ENCODE measurements at regions not wholly inside any gene's neighbourhood (a gene's known extent, or its start where the extent isn't known, plus 50 kb on each side); places are given as distances from the start of the nearest gene placed in this dataset.

DNA sequence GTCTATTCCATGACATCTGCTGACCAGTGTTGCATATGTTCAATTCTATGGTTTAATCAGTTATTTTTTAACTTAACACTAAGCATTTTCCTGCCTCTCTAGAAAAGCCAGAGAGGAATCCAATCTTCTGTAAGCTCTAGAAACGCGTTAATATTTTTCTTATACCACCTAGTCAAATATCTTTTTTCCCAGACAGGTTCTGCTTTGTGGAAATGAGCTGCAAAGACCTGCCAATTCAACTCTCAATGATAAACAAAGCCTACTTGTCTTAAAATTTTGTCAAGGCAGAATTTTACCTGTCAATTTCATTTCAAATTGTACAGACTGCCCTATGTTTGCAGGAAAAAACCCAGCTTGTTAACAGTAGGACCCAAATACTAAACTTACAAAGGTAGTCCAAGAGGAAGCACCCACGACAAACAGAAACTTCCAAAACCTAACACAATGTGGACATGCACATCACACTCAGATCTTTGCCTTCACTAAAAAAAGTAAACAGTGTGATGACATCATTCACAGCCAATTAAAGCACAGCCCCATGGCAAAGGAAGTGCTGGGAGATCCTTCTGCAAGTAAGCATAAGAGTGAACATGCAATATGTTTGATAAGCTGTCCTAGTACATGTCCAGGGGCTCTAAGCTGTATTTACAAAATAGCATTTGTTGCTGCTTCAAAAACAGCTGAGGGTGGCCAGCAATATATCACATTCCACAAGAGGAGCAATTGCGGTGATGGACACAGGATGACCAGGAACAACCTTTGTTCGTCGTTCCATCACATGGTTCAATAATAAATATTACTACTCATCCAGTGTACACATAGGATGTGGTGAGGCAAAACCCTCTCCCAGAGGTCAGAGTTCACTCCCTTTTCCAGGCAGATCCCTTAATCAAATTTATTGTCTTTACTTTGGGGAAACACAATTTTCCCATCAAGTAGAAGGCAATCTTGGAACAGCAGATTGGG, 139.4 kb upstream of the TSC22D2 start:
- no peaks in the 10 kb centered on the region for H3K4me1 ChIP-seq (ENCODE audit: low read depth, poor library complexity, severe bottlenecking)
- no peaks in the 10 kb centered on the region for H4K20me1 ChIP-seq (ENCODE audit: insufficient read depth)
- no peak overlapping the region for H3K9ac ChIP-seq
- TF ChIP-seq CTCF (conservative IDR thresholded peaks at IDR 0.05; ENCODE audit: low read depth, low read length), result no peak
- H2AFZ ChIP-seq (ENCODE audit: low read depth), result no peak overlapping the region
- H3K36me3 ChIP-seq (ENCODE audit: insufficient read depth), result no peaks in the 10 kb centered on the region
- H3K79me2 ChIP-seq (ENCODE audit: insufficient read depth, low read depth), result no peaks in the 10 kb centered on the region
- H3K27me3 ChIP-seq (ENCODE audit: insufficient read depth, low read depth), result no peaks in the 10 kb centered on the region
- H3K4me2 ChIP-seq, result no peak overlapping the region
- H3K27ac ChIP-seq, result no peak overlapping the region
- no peak overlapping the region for H3K4me3 ChIP-seq (IDR thresholded peaks at IDR 0.05; ENCODE audit: insufficient read depth, low read depth, low read length)

GRCh38 chr3:150267288-150267687, 140.8 kb upstream of the TSC22D2 start:
- Histone ChIP-seq H3K4me1 (ENCODE audit: low read depth, poor library complexity, severe bottlenecking) (no peaks in the 10 kb centered on the region), H2AFZ (ENCODE audit: low read depth) (no peak overlapping the region), H3K4me3 (IDR thresholded peaks at IDR 0.05; ENCODE audit: insufficient read depth, low read depth, low read length) (no peak overlapping the region), H3K27ac (no peak overlapping the region), H3K4me2 (no peak overlapping the region), H4K20me1 (ENCODE audit: insufficient read depth) (no peaks in the 10 kb centered on the region), H3K36me3 (ENCODE audit: insufficient read depth) (no peaks in the 10 kb centered on the region), H3K27me3 (ENCODE audit: insufficient read depth, low read depth) (no peaks in the 10 kb centered on the region), H3K79me2 (ENCODE audit: insufficient read depth, low read depth) (no peaks in the 10 kb centered on the region), H3K9ac (no peak overlapping the region)
- TF ChIP-seq CTCF (conservative IDR thresholded peaks at IDR 0.05; ENCODE audit: low read depth, low read length), result no peak

DNA sequence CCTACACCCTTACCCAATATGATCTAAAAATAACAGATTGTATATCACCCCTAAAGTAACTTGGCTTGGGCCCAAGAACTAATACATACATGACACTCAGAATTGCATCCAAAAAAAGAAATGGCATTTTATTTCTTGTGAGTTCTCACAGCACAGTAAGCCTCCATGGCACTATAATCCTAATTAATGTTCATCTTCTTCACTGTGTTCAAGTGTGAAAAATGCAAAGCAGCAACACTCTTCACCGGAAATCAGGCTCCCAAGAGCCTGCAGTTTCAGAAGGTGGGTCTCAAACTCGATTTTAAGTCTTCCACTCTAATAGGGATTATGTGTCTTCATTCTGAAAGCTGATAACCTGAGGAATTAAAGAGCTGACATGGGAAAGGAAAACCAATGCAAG, 142.8 kb upstream of the TSC22D2 start:
- Histone ChIP-seq H3K79me2 (ENCODE audit: insufficient read depth, low read depth) (no peaks in the 10 kb centered on the region), H3K4me1 (ENCODE audit: low read depth, poor library complexity, severe bottlenecking) (no peaks in the 10 kb centered on the region), H3K4me3 (IDR thresholded peaks at IDR 0.05; ENCODE audit: insufficient read depth, low read depth, low read length) (no peak overlapping the region), H4K20me1 (ENCODE audit: insufficient read depth) (no peaks in the 10 kb centered on the region), H3K27me3 (ENCODE audit: insufficient read depth, low read depth) (no peaks in the 10 kb centered on the region), H3K9ac (no peak overlapping the region), H3K36me3 (ENCODE audit: insufficient read depth) (no peaks in the 10 kb centered on the region), H2AFZ (ENCODE audit: low read depth) (no peak overlapping the region), H3K27ac (no peak overlapping the region), H3K4me2 (no peak overlapping the region)
- TF ChIP-seq CTCF (conservative IDR thresholded peaks at IDR 0.05; ENCODE audit: low read depth, low read length), result no peak

GRCh38 chr3:150264561-150265279, 143.4 kb upstream of the TSC22D2 start:
- Histone ChIP-seq H3K36me3 (ENCODE audit: insufficient read depth) (no peaks in the 10 kb centered on the region), H3K79me2 (ENCODE audit: insufficient read depth, low read depth) (no peaks in the 10 kb centered on the region), H3K27me3 (ENCODE audit: insufficient read depth, low read depth) (no peaks in the 10 kb centered on the region), H3K4me2 (no peak overlapping the region), H3K27ac (no peak overlapping the region), H2AFZ (ENCODE audit: low read depth) (no peak overlapping the region), H4K20me1 (ENCODE audit: insufficient read depth) (no peaks in the 10 kb centered on the region), H3K9ac (no peak overlapping the region), H3K4me3 (IDR thresholded peaks at IDR 0.05; ENCODE audit: insufficient read depth, low read depth, low read length) (no peak overlapping the region), H3K4me1 (ENCODE audit: low read depth, poor library complexity, severe bottlenecking) (no peaks in the 10 kb centered on the region)
- TF ChIP-seq CTCF (conservative IDR thresholded peaks at IDR 0.05; ENCODE audit: low read depth, low read length), result no peak

Measured in KMS-11 (cell line).